ENCODE measurements at regions not wholly inside any gene's neighbourhood (a gene's known extent, or its start where the extent isn't known, plus 50 kb on each side); places are given as distances from the start of the nearest gene placed in this dataset.
"Not testable (repeated sequence)": the region's sequence is repeated elsewhere in the genome, so short reads cannot be mapped to it uniquely, and the experiment has no call there.

GRCh38 chr17:71176928-71177443 lies 943.8 kb upstream of the SOX9 start:
- no peak for DNase-seq

- DNase-seq: no peak
These were observed 939.9 kb upstream of the SOX9 start for GRCh38 chr17:71180801-71181385.

DNA sequence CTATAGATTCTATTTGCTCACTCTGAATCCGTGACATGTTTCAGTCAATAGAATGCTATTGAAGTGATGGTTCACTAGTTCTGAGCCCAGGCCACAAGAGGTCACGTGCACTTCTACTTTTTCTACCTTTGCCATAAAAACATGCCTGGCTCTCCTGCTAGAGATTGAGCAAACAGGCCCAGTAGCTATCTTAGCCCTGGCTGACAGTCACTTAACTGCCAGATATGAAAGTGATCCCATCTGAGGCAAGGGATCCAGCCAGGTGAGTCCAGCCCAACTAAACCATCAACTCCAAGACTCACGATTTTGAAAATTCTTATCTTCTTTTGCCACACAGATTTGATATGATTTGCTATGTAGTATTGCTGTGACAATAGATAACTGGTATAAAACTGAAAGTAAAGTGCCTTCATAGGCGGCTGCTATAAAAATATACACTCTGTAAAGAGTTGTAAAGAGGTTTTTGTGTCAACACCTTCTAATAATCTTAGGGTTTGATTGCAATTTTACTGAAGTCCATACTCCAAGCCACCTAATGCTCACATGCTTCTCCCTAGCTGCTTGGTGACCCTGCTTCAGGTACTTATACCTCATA lies 937.7 kb upstream of the SOX9 start:
- no peak for DNase-seq

DNA sequence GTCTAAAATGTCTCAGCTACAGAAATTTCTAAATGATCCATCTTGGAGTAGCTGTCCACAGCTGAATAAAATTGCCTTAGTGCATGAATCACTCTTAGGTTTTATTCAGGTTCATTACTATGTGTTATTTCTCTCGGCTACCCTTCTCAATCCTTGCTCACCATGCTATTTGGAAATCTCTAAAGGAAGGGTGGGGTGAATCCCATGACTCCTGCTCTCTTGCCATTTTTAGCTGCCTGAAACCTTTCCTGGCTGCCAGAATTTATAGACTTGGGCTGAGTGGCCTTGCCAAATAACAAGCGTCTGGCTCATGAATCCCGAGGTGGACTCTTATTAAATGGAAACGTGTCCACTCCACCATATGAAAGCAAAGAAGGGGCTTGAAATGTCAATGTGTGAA lies 936.1 kb upstream of the SOX9 start:
- DNase-seq: no peak

GRCh38 chr17:71187145-71187878 lies 933.5 kb upstream of the SOX9 start:
- DNase-seq: no peak

DNA sequence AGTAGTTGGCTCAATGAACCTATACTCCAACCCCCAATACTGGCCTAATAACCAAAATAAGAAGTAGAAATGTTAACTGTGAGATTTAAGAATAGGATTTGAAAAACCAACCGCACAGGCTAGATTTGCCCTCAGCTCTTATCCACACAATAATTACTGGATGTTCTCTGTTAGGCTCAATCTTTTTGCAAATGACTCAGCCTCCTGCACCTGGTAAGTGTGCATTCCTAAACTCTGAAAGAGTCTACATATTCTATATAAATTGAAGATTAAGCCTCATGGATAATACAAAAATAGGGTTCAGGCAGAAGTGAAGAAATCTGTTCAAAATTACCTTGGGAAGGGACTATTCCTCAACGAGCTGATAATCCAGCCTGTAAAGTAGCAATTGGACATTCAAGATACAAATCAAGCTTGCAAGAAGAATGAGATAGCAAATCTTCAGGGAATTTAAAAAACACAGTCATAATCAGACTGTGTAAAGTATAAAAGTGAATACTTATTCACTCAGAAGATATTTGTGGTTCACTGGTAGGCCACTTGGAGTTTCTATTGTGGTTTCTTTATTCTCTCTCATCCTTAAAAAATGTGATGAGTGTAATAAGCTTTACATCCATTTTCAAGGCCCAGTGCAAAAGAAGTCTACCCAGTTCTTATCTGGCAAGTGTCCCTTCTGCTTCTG lies 931.9 kb upstream of the SOX9 start:
- no peak for DNase-seq

DNA sequence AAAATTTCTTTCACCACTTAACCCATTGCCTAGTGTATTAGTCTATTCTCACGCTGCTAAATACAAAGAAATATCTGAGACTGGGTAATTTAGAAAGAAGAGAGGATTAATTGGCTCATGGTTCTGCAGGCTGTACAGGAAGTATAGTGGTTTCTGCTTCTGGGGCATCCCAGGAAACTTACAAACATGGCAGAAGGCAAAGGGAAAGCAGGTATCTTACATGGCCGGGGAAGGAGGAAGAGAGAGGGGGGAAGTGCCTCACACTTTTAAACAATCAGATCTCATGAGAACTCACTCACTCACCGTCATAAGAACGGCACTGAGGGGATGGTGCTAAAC lies 931.4 kb upstream of the SOX9 start:
- no peak for DNase-seq

DNA sequence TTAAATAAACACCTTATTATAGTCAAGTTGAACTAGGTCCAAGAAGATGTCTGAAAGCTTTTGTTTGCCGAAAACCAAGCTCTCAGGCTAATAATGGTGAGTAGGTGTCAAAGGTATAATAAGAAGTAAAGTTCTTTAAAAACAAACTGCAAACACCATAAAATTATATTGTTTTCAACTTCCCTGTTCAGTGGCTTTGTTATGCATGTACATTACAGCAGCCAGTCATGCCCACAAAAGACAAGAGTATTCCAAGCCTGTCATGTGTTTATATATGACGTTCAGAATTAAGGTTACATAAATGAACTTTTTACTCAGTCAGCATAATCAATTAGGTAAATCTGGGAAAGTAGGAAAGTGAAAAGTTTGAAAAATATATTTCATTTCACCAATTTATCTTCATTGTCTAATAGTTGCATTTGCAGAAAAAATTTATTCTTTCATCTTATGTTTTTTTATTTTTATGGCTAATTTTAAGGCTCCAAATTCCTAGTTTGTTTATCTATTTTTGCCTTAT lies 928.7 kb upstream of the SOX9 start:
- no peak for DNase-seq

- no peak for DNase-seq
These were observed 928.0 kb upstream of the SOX9 start for GRCh38 chr17:71192848-71193247.

- no peak for DNase-seq
These were observed 920.2 kb upstream of the SOX9 start for GRCh38 chr17:71200597-71200996.

DNA sequence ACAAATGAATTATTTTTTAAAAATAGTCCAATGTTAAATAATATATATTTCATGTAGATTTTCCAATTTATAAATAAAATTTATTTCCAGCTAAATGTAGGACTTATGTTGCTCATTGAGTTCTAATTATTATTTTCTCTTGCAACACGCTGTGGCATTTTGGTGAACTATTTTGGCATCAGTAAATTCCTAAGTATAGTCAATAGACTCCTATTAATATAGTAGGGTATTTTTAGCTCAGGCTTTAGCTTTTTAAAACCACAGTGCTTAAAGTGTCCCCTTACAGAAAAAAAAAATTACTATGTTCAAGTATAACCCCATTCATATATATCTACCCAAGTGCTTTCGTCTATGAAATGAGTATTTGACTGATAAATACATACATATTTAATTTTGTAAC lies 919.2 kb upstream of the SOX9 start:
- DNase-seq: no peak

DNA sequence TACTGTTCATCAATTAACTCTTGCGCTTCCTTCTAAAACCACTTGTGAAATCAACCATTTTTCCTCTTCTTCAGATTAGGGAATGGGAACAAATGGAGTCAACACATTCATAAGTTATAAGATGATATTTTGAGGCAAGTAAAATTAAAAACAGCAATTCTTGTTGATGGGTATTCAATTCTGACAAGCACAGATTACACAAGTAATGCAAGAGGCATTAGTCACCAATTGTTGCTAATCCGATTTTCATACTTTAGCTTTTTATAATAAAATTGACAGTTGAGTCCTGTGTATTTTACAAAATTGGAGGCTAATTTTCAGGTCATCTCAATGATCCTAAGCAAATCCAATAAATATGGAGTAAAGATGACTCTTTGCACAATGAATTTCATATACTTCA lies 918.4 kb upstream of the SOX9 start:
- no peak for DNase-seq

GRCh38 chr17:71203953-71204352 lies 916.9 kb upstream of the SOX9 start:
- no peak for DNase-seq

DNA sequence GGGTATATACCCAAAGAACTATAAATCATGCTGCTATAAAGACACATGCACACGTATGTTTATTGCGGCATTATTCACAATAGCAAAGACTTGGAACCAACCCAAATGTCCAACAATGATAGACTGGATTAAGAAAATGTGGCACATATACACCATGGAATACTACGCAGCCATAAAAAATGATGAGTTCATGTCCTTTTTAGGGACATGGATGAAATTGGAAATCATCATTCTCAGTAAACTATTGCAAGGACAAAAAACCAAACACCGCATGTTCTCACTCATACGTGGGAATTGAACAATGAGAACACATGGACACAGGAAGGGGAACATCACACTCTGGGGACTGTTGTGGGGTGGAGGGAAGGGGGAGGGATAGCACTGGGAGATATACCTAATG lies 914.9 kb upstream of the SOX9 start:
- DNase-seq: not testable (repeated sequence)

DNA sequence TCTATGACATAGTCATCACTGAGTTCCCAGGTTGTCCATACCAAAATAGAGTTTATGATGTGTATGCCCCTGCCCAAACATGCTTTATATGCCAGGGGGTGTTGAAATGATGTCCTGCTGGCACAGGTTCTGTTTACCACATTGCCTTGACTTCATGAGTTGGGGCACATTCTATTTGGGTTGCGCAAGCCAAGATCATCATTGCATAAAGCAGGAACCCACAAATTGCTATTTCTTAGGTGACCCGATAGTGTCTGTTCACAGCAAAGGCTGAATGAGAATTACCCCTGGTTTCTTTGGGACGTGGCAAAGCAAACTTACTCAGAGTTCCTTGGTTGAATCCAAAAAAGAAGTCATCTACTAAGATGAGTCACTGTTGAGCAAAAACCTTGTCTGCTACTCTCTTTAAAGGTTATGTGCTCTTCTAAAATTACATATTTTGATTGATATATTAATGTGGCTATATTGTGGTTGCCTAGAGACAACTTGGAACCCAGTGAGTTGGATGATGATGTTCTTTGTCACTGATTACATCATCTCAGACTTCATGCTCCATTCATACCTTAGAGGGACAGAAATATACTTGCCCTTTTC lies 912.6 kb upstream of the SOX9 start:
- no peak for DNase-seq

- DNase-seq: no peak
These were observed 906.9 kb upstream of the SOX9 start for GRCh38 chr17:71213936-71214335.

DNA sequence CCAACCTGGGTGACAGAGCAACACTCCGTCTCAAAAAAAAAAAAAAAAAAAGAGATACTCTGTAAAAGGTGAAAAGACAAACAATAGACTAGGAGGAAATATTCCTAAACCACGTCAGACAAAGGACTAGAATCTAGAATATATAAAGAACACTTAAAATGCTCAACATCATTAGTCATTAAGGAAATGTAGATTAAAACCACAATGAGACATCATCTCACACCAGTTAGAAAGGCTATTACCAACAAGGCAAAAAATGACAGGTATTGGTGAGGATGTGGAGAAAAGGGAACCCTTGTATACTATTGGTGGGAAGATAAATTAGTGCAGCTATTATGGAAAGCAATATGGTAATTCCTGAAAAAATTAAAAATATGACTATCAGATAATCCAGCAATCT lies 903.1 kb upstream of the SOX9 start:
- DNase-seq: no peak

GRCh38 chr17:71224824-71225575 lies 895.8 kb upstream of the SOX9 start:
- DNase-seq: no peak

DNA sequence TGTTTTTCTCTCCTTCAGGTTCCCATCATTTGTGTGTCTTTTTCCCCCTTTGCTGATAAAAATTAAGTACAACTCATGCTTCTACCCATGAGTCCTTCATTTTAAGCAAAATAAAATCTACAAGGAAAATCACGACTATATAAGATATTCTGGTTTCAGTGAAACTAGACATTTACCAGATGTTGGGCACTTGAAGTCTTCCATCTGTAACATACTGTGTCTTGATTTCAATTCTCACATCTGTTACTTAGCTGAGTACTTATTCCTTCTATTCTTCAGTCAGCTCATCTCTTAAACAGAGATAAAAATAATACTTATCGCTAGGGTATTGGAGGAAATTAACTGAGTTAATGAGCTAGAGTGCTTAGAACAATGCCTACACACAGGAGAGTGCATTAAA lies 893.0 kb upstream of the SOX9 start:
- DNase-seq: no peak

GRCh38 chr17:71229070-71229469 lies 891.8 kb upstream of the SOX9 start:
- no peak for DNase-seq

- no peak for DNase-seq
These were observed 887.8 kb upstream of the SOX9 start for GRCh38 chr17:71232801-71233559.

GRCh38 chr17:71234349-71234748 lies 886.5 kb upstream of the SOX9 start:
- no peak for DNase-seq
